GM19438 (cell line): ENCODE measurements at regions not wholly inside any gene's neighbourhood (a gene's known extent, or its start where the extent isn't known, plus 50 kb on each side); places are given as distances from the start of the nearest gene placed in this dataset.
"Not testable (repeated sequence)": the region's sequence is repeated elsewhere in the genome, so short reads cannot be mapped to it uniquely, and the experiment has no call there.

ENCODE experiments used
- ATAC-seq: cut with Tn5 transposase; IDR thresholded peaks from one replicate; pipeline ENCODE4 v1.9.1; 2021; ENCODE audit warnings: low read depth; ENCODE audit not compliant: unreplicated experiment

GRCh38 chr3:106473576-106474475 is 605.0 kb upstream of the CBLB start:
- ATAC-seq = no peak

- no peak for ATAC-seq
Observed at GRCh38 chr3:106482451-106482850, 613.6 kb upstream of the CBLB start.

GRCh38 chr3:106485217-106485616 is 616.4 kb upstream of the CBLB start:
- ATAC-seq = no peak

- no peak for ATAC-seq
Observed at GRCh38 chr3:106485802-106486201, 617.0 kb upstream of the CBLB start.

- not testable (repeated sequence) for ATAC-seq
Observed at GRCh38 chr3:106486945-106487639, 618.3 kb upstream of the CBLB start.

- ATAC-seq = no peak
Observed at GRCh38 chr3:106488331-106488730, 619.5 kb upstream of the CBLB start.

GRCh38 chr3:106491796-106492195 is 623.0 kb upstream of the CBLB start:
- ATAC-seq = no peak

GRCh38 chr3:106508331-106508893 is 639.6 kb upstream of the CBLB start:
- no peak for ATAC-seq

GRCh38 chr3:106510206-106510605 is 641.4 kb upstream of the CBLB start:
- no peak for ATAC-seq

GRCh38 chr3:106512846-106513245 is 644.0 kb upstream of the CBLB start:
- no peak for ATAC-seq

- ATAC-seq = no peak
Observed at GRCh38 chr3:106514431-106514830, 645.6 kb upstream of the CBLB start.

- ATAC-seq = no peak
Observed at GRCh38 chr3:106518516-106518915, 649.7 kb upstream of the CBLB start.

GRCh38 chr3:106522397-106522796 is 653.6 kb upstream of the CBLB start:
- ATAC-seq = no peak

- ATAC-seq = no peak
Observed at GRCh38 chr3:106528932-106529331, 660.1 kb upstream of the CBLB start.

- no peak for ATAC-seq
Observed at GRCh38 chr3:106529738-106530137, 660.9 kb upstream of the CBLB start.

- ATAC-seq = no peak
Observed at GRCh38 chr3:106530367-106530766, 661.6 kb upstream of the CBLB start.

GRCh38 chr3:106531771-106532329 is 663.0 kb upstream of the CBLB start:
- not testable (repeated sequence) for ATAC-seq

- ATAC-seq = no peak
Observed at GRCh38 chr3:106533093-106533787, 664.4 kb upstream of the CBLB start.

- ATAC-seq = no peak
Observed at GRCh38 chr3:106533788-106534160, 665.0 kb upstream of the CBLB start.

- no peak for ATAC-seq
Observed at GRCh38 chr3:106534206-106534605, 665.4 kb upstream of the CBLB start.

- no peak for ATAC-seq
Observed at GRCh38 chr3:106540743-106541142, 671.9 kb upstream of the CBLB start.
